ENCODE measurements at regions not wholly inside any gene's neighbourhood (a gene's known extent, or its start where the extent isn't known, plus 50 kb on each side); places are given as distances from the start of the nearest gene placed in this dataset.

DNA sequence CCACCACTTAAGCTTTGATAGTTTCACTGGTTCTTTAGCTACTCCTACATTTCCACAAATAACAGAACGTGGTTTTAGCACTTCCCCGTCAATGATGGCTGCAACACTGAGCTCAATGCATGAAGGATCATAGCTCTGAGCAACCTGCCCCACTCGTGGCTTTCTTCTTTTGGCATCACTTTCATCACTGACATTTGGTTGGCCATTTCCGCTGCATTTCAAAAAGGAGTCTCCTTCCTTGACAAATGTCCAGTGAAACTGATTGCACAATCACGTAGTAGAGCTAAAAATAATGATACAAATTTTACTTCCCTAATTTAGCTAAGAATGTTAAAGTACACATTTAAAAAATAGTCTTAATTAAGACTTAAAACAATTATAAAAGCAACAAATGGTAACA is 205.2 kb upstream of the HDAC4 start:
- Histone ChIP-seq H3K27ac (ENCODE audit: low read depth in 1 of 2, low read length in 2 of 2) (no peak overlapping the region), H3K9ac (ENCODE audit: low read depth in 1 of 2, low read length in 2 of 2) (no peak overlapping the region), H3K4me3 (ENCODE audit: low read depth in 1 of 3, low read length in 3 of 3) (no peak overlapping the region), H3K4me1 (ENCODE audit: control insufficient read depth in 4 of 4, insufficient read depth in 4 of 4, low read length in 3 of 4) (no peaks in the 10 kb centered on the region), H3K36me3 (ENCODE audit: control insufficient read depth in 4 of 4, insufficient read depth in 3 of 4, low read depth in 1 of 4, low read length in 3 of 4) (no peaks in the 10 kb centered on the region), H3K27me3 (ENCODE audit: control insufficient read depth in 4 of 4, insufficient read depth in 4 of 4, low read length in 3 of 4) (no peaks in the 10 kb centered on the region), H3K9me3 (ENCODE audit: control insufficient read depth in 4 of 4, low read length in 3 of 4) (peaks cover 0 to 3% (median under 1%) of the 10 kb centered on the region in 4 donors)
- DNase-seq (ENCODE audit: low spot score), result peak; percentile 28
- TF ChIP-seq NR2F2 (IDR thresholded peaks at IDR 0.05), result no peak
- TF ChIP-seq FOXA1 (IDR thresholded peaks at IDR 0.05), result no peak
- TF ChIP-seq JUND (IDR thresholded peaks at IDR 0.05), result no peak
- TF ChIP-seq, protein P1, sequence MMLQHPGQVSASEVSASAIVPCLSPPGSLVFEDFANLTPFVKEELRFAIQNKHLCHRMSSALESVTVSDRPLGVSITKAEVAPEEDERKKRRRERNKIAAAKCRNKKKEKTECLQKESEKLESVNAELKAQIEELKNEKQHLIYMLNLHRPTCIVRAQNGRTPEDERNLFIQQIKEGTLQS (IDR thresholded peaks at IDR 0.05), result no peak
- TF ChIP-seq SP1 (IDR thresholded peaks at IDR 0.05), result no peak
- WGBS, result 61% methylated on average over 5 of the region's 5 CpGs

GRCh38 chr2:239605409-239605808 is 204.6 kb upstream of the HDAC4 start:
- H3K27ac ChIP-seq (ENCODE audit: low read depth in 1 of 2, low read length in 2 of 2), result no peak overlapping the region
- no peaks in the 10 kb centered on the region for H3K4me1 ChIP-seq (ENCODE audit: control insufficient read depth in 4 of 4, insufficient read depth in 4 of 4, low read length in 3 of 4)
- 83% methylated on average over 6 of the region's 6 CpGs for WGBS
- H3K9ac ChIP-seq (ENCODE audit: low read depth in 1 of 2, low read length in 2 of 2), result no peak overlapping the region
- H3K9me3 ChIP-seq (ENCODE audit: control insufficient read depth in 4 of 4, low read length in 3 of 4), result peaks cover 0 to 3% (median under 1%) of the 10 kb centered on the region in 4 donors
- TF ChIP-seq HNF4A (conservative IDR thresholded peaks at IDR 0.05) (no peak), CTCF (IDR thresholded peaks at IDR 0.05; ENCODE audit: low read depth, low read length, missing input control) (no peak), FOXA2 (IDR thresholded peaks at IDR 0.05) (no peak), EGR1 (IDR thresholded peaks at IDR 0.05; ENCODE audit: low read depth in 2 of 2) (no peak), REST (IDR thresholded peaks at IDR 0.05) (no peak), FOXA1 (IDR thresholded peaks at IDR 0.05) (no peak), TAF1 (conservative IDR thresholded peaks at IDR 0.05) (no peak), HNF4G (IDR thresholded peaks at IDR 0.05) (no peak), GABPA (IDR thresholded peaks at IDR 0.05 in 1 of 2, conservative IDR thresholded peaks at IDR 0.05 in 1 of 2) (no peak), YY1 (IDR thresholded peaks at IDR 0.05) (no peak)
- TF ChIP-seq, protein P1 (IDR thresholded peaks at IDR 0.05), result no peak
- TF ChIP-seq, protein P2, sequence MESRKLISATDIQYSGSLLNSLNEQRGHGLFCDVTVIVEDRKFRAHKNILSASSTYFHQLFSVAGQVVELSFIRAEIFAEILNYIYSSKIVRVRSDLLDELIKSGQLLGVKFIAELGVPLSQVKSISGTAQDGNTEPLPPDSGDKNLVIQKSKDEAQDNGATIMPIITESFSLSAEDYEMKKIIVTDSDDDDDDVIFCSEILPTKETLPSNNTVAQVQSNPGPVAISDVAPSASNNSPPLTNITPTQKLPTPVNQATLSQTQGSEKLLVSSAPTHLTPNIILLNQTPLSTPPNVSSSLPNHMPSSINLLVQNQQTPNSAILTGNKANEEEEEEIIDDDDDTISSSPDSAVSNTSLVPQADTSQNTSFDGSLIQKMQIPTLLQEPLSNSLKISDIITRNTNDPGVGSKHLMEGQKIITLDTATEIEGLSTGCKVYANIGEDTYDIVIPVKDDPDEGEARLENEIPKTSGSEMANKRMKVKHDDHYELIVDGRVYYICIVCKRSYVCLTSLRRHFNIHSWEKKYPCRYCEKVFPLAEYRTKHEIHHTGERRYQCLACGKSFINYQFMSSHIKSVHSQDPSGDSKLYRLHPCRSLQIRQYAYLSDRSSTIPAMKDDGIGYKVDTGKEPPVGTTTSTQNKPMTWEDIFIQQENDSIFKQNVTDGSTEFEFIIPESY (IDR thresholded peaks at IDR 0.05), result no peak
- H3K27me3 ChIP-seq (ENCODE audit: control insufficient read depth in 4 of 4, insufficient read depth in 4 of 4, low read length in 3 of 4), result no peaks in the 10 kb centered on the region
- H3K4me3 ChIP-seq (ENCODE audit: low read depth in 1 of 3, low read length in 3 of 3), result no peak overlapping the region
- no peak for DNase-seq (ENCODE audit: low spot score)
- no peaks in the 10 kb centered on the region for H3K36me3 ChIP-seq (ENCODE audit: control insufficient read depth in 4 of 4, insufficient read depth in 3 of 4, low read depth in 1 of 4, low read length in 3 of 4)

Data from liver (tissue), 8 donors.